ENCODE measurements at regions not wholly inside any gene's neighbourhood (a gene's known extent, or its start where the extent isn't known, plus 50 kb on each side); places are given as distances from the start of the nearest gene placed in this dataset.

DNA sequence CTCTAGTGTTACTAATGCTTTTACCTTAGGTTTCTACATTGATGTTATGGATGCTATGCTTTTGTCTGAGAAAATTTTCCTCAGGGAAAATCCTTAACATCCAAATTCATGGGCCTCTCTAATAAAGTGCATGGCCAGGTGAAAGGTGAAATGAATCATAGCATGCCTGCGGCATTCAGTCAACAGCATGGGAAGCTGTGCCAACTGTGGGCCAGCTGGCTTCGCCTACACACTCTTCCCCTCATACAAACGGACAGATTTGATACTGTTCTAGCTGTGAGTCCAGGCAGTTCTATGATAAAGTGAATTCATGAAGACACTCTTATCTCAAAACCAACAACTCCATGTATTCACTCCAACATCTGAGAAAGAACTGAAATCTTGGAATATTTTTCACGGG lies 374.1 kb downstream of the PLK2 start:
- POLR2A ChIA-PET = no interaction called here
- CTCF ChIA-PET = no interaction called here

DNA sequence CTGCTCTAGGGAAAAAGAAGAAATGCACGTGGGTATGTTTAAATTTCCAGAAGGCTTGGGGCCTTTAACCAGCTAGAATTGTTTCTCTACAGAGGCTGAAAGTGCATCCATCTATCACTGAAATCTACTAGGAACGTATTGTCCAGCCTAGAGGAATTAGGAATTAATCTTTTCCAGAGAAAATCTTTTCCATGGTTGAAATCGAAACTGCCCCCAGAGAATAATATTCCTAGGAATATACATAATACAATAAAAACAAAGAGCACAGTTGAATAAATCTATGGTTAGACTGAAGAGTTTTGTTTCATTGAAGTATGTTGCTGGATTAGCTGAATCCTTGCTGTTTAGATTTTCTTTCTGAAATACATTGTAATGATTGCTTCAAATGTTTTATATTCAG lies 378.5 kb downstream of the PLK2 start:
- CTCF ChIA-PET = no interaction called here
- POLR2A ChIA-PET = no interaction called here

DNA sequence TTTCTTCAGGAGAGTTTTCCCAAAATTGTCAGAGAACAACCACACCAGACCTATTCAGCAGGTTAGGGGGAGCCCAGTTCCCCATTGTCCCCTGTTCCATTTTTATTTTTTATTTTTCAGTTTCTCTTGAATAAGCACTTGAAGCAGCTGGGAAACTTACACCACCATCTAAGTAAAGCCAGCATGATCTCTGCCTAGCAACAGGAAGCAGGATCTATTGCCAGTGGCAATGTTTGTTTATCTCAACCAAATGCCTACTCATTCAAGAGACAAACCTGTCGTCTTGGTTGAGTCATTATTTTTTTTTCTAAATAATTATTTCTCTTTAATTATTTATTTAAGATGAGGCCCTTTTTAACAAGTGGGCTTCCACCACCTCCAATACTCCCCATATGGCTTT lies 379.3 kb downstream of the PLK2 start:
- ChIA-PET POLR2A (no interaction called here), CTCF (no interaction called here)

DNA sequence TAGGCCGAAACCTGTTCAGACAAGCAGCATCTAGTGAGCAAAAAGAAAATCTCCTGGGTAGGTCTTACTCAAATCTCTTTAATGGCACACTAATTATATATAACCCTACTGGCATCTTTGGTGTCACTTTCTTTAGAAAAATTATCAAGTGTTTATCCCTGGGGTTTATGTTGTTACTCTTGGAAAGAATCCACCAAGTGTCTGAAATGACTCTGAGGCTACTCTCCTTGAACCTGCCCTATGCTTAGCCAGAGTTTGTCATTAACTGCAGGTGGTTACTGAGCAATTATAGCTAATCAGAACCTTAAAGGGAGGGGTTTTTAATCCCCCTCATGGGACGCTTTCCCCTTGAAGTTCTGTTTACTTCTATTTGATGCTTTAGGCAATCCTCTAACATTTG lies 381.9 kb downstream of the PLK2 start:
- ChIA-PET CTCF (no interaction called here), POLR2A (no interaction called here)

DNA sequence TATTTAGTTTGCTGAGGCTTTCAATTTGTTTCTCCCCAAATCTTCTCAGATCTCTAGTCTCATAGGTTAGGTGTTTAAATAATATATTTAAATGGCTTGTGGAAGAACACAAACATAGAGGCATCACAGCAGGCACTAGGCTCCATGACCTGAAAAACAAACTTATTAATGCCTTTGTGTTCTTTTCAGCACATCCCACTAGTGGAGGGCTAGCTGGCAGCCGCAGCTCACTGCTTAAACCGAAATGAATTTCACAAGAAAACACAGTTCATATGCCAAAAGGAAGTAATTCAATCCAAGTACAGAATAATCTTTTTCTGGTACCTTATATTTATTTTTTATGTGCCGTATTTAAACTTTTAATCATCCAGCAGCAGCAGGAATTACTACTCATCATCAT lies 382.5 kb downstream of the PLK2 start:
- ChIA-PET CTCF (no interaction called here), POLR2A (no interaction called here)

DNA sequence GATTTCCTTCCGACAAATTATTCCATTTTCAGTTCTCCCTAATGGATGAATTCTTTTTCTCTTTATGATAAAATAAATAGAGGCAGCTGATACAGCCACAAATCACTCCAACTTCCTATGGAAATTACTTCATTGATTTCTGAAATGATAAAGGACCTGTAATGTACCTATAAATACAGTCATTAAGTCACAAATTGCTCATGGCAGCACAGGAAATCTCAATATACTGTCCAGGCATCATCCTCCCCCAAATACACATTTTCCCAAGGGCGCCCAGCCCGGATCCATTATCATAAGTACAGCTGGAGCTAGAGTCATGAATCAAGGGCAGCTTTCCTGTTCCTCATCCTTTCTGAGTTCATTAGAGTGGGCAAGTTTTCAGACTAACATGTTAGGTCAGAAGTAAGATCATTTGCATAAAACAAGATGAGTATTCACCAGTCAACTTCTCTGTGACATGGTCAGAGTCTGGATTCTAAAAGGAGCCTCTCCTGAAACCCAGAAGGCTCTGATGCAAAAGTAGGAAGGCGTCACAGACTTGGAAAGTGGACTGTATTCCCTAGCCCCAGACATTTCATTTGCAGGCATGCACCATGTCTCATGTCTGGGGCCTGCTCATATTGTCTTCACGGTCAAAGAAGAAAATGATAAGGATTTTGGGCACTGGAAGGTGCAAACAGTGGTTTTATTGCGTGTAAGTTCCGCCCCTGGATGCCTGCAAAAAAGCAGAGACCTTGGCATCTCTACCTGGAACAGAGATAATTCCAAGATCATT lies 383.2 kb downstream of the PLK2 start:
- POLR2A ChIA-PET = no interaction called here
- CTCF ChIA-PET = no interaction called here

DNA sequence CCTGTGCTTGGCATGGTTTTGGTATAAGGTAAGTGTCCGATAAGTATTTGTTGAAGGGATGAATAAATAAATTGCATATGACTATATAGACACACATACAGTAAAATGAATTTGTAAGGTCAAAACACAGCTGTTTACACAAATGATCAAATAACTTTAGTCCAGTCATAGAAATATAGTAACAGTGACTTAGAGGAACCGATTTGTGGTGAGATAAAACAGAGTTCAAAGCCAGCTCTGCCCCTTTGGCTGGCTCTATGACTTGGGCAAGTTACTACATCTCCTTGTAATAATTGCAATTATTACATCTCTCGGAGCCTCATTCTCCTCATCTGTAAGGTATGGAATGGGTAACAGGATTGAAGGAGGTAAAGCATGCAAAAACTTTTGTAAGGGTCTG lies 384.0 kb downstream of the PLK2 start:
- POLR2A ChIA-PET = no interaction called here
- CTCF ChIA-PET = no interaction called here

DNA sequence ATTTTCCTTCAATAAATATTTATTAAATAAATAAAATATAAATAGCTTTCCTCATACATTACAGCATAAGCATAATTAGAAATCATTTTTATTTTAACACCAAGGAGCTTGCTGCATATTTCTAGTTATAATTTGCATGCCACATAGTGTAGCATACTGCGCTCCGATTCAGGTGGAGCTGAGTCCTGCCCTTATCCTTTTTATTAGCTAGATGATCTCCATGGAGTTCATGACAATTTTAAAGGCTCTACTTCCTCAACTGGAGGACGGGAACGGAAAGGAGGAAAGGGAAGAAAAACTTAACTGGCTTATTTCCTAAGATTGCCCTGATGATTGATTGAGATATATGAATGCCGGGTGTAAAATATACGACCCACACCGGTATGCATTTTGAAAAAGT lies 385.2 kb downstream of the PLK2 start:
- ChIA-PET POLR2A (no interaction called here), CTCF (no interaction called here)

DNA sequence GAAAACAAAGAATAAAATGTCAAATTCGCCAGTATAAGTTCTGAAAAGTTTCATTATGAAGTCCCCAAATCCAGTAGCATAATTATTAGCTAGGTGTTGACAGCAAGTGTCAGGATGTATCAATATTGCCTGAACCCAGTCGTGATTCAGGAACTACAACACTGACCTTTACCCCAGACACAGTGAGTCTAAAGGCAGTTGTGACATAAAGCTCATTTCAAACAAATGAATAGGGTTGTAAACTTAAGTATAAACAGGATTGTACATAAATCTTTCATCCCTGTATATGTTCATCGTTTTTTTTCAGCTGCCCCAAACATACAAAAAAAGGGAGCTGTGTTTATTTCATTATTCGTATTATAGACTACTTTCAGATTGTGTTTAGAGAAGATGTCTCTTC lies 385.7 kb downstream of the PLK2 start:
- CTCF ChIA-PET = no interaction called here
- POLR2A ChIA-PET = no interaction called here

DNA sequence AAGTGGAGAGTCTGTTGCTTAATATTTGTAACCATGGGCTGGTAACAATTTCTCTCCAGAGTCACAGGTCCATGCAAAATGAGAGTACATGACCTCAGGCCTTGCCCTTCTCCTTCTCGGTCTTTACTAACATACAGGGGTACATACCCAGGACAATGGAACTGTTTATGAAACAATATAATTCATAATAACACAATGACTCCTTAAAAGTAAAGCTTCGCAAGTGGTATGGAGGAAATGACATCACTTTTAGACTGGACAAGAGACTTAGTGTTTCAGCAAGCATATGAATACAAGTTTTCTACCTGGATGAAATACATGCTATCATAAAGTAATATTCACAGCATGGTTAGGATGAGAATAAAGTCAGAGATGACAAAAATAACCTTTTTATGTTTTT lies 386.6 kb downstream of the PLK2 start:
- CTCF ChIA-PET = no interaction called here
- POLR2A ChIA-PET = no interaction called here

DNA sequence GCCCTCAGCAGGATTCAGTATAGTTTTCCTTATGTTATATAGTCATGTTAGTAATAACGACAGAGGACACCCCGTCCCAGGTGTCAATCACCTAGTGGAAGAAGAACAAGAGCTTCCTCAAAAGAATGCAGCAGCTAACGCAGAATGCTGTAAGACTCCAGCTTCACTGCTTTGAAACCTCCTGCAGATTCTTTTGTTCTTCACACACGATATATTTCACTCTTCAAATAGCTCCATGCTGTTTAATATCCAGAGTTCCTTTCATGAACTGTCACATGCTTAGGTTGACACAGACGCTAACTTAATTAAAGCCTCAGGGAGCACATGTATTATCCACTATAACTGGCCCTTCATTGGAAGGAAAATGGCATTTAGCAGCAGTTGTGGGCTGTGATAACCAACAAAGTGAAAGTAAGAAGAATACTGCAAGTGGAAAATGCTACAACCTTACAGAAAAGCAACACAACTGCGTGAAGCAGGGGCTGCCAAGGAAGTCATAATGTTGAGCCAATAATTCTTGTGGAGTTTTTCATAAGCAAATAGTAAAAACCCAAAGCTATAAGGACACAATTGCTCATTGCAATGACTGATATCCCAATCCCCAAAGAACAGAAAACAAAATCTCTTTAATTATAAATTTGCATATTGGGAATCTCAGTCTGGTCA lies 387.5 kb downstream of the PLK2 start:
- POLR2A ChIA-PET = no interaction called here
- CTCF ChIA-PET = no interaction called here

DNA sequence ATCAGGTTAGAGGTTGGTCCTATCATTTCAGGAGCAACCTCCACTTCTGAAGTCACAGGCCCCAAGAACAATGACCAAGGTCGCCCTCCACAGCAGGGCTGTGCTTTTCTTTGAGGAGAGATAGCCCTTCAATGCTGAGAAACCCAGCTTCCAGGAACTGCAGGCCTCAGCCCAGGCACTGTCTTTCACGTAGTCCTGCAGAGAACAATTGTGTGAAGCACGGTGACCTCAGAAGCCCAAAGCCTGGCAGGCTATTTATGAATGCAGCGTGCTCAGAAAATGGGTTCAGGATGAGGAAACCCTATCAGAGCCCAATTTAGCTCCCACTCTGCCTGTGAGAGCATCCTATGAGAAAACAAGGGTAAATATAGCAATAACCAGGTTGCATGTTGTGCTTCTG lies 388.3 kb downstream of the PLK2 start:
- ChIA-PET POLR2A (no interaction called here), CTCF (no interaction called here)

DNA sequence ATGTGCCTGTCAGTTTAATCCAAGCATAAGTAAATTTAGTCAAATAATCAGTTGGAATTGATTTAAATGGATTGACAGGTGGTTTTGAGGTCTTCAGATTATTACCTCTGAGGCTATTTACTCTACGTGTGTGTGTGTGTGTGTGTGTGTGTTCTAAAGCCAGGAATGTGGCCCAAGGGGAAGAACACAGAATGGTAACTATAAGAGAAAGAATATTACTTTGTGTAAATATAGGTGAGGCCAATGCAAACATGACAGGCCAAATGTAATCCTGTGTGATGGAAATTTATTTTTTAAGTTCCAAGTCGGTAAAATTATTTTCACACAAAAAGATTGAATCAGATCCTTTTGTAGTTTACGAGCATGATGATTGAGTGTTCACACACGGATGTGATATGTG lies 390.0 kb downstream of the PLK2 start:
- POLR2A ChIA-PET = no interaction called here
- CTCF ChIA-PET = no interaction called here

DNA sequence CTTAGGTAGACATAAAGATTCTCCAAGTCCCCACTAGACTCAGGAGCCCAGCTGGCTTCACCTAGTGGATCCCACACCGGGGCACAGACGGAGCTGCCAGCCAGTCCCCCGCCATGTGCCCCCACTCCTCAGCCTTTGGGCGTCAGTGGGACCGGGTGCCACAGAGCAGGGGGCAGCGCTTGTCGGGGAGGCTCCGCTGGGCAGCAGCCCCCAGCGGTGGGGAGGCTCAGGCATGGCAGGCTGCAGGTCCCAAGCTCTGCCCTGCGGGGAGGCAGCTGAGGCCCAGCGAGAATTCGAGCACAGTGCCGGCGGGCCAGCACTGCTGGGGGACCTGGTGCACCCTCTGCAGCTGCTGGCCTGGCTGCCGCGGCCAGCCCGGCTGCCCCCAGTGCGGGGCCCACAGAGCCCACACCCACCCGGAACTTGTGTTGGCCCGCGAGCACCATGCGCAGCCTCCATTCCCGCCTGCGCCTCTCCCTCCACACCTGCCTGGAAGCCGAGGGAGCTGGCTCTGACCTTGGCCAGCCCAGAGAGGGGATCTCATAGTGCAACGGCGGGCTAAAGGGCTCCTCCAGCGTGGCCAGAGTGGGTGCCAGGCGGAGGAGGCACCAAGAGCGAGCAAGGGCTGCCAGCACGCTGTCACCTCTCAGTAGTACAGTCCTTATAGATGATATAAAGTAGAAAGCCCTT lies 390.7 kb downstream of the PLK2 start:
- ChIA-PET POLR2A (no interaction called here), CTCF (no interaction called here)

DNA sequence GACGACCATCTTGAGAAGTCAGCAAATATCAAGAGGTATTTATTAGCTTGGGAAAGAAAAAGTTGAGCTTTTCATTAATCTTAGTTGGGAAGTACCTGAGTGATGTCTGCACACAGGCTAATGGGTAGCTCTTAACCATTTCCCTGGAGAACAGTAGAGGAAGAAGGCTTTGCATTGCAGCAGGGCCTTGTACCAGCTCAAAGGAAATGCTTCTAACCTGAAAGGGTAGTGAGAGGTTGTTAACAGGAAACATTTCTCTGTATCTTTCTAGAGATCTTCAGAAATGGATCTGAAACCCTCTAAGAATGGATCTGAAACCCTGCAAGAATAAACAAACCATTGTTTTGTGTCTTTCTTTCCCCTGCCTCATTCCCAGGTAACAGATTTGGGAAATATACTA lies 393.3 kb downstream of the PLK2 start:
- CTCF ChIA-PET = no interaction called here
- POLR2A ChIA-PET = no interaction called here

DNA sequence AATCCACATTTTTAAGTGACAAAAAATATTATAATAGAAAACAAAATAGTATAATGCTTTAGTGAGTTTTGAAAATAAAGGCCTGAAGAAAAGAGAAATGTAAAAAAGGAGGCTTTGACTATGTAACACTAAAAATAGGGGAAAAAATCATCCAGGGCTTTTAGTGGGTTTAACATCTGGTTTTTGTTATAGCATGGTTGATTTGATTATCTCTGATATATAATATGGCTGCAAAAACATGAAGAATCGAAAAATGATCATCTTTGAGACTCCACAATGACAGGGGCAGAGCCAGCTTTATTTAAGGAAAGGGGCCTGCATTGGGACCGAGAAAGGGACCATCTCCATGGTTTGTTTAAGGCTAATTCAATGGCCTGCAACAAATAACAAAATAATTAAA lies 393.8 kb downstream of the PLK2 start:
- ChIA-PET POLR2A (no interaction called here), CTCF (no interaction called here)

DNA sequence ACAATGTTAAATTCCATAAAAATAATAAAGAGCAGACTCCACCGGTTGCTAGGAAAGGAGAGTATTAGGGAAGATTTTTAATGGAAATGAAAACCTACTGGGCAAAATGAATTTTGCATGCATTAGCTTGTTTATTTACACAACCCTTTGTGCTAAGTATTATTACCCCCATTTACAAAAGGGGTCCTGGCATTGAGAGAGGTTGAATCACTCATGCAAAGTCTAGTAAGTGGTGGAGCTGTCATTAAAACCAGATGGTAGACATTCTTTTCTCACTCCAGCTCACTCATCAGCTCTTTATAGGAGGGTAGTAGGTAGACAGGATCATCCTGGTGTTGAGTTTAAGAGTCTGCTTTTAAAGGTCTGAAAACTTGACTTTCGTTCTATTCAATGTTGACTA lies 395.1 kb downstream of the PLK2 start:
- ChIA-PET POLR2A (no interaction called here), CTCF (no interaction called here)

DNA sequence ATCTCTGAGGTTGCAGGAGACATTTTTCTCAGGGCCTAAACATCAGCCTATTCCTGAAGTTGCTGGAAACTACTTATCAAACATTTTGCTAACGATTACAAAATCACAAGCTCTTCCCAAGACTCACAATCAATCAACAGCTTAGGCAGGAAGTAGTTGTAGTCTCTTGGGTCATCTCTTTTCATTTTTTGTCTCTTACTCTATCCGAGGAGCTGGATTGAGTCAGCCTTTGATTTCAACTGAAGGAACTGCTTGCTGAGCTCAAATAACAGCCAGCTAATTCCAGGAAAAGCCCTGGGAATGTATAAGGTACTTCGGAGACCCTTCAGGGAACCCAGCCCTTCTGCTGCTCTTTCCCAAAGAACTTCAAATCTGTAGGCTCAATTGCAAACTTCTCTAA lies 398.9 kb downstream of the PLK2 start:
- ChIA-PET CTCF (no interaction called here), POLR2A (no interaction called here)

DNA sequence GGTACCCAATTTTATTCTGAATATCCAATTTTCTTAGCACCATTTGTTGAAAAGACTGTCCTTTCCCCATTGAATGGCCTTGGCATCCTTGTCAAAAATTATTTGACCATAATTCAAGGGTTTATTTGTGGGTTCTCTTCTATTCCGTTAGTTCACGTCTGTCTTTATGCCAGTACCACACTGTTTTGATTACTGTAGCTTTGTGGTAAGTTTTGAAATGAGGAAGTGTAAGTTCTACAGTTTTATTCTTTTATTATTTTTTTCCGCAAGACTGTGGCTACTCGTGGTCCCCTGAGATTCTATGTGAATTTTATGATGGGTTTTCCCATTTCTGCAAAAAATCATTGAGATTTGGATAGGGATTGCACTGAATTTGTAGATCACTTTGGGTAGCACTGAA lies 402.6 kb downstream of the PLK2 start:
- ChIA-PET POLR2A (no interaction called here), CTCF (no interaction called here)

DNA sequence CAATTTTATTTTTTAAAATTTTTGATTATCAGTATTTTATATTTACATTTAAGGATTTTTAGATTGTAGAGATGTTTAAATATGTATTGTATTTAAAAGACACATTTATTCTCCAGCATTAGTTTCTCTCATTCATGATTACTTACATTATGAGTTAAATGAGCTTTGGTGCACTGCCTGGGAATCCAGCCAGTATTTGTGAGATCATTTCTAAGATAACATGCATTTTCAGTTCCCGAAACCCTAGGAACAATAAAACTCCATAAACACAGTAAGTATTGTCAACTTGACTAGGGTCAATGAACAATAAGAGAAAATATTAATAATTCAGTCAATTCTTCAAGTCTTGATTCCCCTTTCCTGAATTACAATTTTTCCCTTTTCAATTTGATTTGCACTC lies 403.3 kb downstream of the PLK2 start:
- POLR2A ChIA-PET = no interaction called here
- CTCF ChIA-PET = no interaction called here

DNA sequence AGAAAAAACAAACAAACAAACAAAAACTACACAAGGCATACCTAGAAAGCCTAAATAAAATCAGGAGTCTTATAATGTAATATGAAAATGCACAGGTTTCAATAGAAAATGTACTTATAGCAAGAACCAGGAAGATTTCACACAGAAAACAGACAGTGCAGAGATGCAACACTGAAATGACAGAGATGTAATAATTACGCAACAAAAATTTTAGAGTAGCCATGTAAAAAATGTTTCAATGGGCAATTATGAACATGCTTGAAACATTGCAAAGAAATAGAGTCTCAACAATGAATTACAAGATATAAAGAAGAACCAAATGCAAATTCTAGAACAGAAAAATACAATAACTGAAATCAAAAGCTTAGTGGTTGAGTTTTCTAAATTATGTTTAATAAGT lies 405.9 kb downstream of the PLK2 start:
- ChIA-PET CTCF (no interaction called here), POLR2A (no interaction called here)

DNA sequence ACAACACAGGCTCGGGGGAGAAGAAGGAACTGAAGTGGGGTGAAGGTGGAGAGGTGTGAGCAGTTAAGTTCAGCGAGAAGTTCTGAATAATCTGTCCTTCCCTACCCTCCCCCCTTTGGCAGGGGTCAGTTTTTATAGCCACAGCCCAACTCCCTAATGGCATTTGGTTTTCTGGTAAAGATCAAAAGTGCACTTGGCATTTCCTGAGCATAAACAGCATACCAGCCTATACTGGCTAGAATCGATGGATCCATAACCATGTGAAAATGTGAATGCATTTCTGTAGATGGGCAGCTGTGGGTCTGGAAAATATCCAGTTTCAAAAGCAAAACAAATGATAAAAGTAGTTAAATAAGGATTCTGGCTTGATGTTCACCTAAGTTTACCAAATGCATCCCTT lies 410.9 kb downstream of the PLK2 start:
- ChIA-PET CTCF (no interaction called here), POLR2A (no interaction called here)

Measured in activated CD8-positive, alpha-beta memory T cell treated with anti-CD3 and anti-CD28 coated beads for 36 hours (primary cell).